HCT116 (cell line): ENCODE measurements at regions not wholly inside any gene's neighbourhood (a gene's known extent, or its start where the extent isn't known, plus 50 kb on each side); places are given as distances from the start of the nearest gene placed in this dataset.

ENCODE experiments used
- CTCF ChIP-seq, 3 experiments: fragments of 200-600 bp in 1 of 3; sonication (generic) in 1 of 3; IDR thresholded peaks in 2 of 3; conservative IDR thresholded peaks in 1 of 3; 2 replicates each; pipeline ENCODE4 v1.5.1; 2012 to 2017; ENCODE audit warnings: low read depth in 2 of 3, low read length in 2 of 3, antibody characterized with exemption in 1 of 3, borderline replicate concordance in 1 of 3, control low read depth in 1 of 3, mild to moderate bottlenecking in 1 of 3, mixed read lengths in 1 of 3, mixed run types in 1 of 3, moderate library complexity in 1 of 3; ENCODE audit not compliant: insufficient read depth in 1 of 3
- MAX ChIP-seq: IDR thresholded peaks from 2 replicates; pipeline ENCODE4 v1.6.1; 2012
- ZFX ChIP-seq: fragments of 450-650 bp; IDR thresholded peaks from 2 replicates; pipeline ENCODE4 v1.6.1; 2017

DNA sequence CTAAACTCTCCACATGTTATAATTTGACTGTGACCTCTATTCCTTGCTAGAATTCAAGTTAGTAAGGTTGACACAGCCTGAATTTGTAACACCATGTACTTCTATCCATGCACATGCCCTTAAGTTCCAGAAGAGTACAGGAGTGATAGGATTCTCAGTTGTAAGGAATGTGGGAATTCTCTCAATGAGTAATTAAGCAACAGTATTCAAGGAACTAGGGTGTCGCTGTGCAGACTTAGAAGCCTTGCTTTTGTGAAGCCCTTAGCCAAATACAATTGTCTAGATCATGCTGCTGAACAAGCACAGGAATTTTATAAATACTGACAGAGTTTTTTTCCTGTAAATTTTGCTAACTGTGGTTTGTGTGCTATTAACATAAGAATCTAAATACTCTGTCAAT, 276.3 kb upstream of the PTBP2 start:
- TF ChIP-seq ZFX (no peak), MAX (no peak), CTCF (IDR thresholded peaks at IDR 0.05 in 2 of 3, conservative IDR thresholded peaks at IDR 0.05 in 1 of 3; ENCODE audit: borderline replicate concordance in 1 of 3, insufficient read depth in 1 of 3, low read depth in 2 of 3, low read length in 2 of 3) (no peak)
